MM.1S (cell line): ENCODE measurements at regions not wholly inside any gene's neighbourhood (a gene's known extent, or its start where the extent isn't known, plus 50 kb on each side); places are given as distances from the start of the nearest gene placed in this dataset.

Experiments used
- EZH2phosphoT487 ChIP-seq: fragments of 300-600 bp; sonication (generic); IDR thresholded peaks from 2 replicates; pipeline ENCODE4 v1.6.1; 2018; ENCODE audit warnings: antibody characterized with exemption, low read length
- TF ChIP-seq, protein P1 (sequence below): fragments of 300-600 bp; sonication (generic); IDR thresholded peaks from 2 replicates; pipeline ENCODE4 v1.5.1; 2016; ENCODE audit warnings: antibody characterized with exemption, low read length, mixed read lengths

GRCh38 chr10:3876350-3876962 lies 91.4 kb upstream of the KLF6 start:
- TF ChIP-seq, protein P1, sequence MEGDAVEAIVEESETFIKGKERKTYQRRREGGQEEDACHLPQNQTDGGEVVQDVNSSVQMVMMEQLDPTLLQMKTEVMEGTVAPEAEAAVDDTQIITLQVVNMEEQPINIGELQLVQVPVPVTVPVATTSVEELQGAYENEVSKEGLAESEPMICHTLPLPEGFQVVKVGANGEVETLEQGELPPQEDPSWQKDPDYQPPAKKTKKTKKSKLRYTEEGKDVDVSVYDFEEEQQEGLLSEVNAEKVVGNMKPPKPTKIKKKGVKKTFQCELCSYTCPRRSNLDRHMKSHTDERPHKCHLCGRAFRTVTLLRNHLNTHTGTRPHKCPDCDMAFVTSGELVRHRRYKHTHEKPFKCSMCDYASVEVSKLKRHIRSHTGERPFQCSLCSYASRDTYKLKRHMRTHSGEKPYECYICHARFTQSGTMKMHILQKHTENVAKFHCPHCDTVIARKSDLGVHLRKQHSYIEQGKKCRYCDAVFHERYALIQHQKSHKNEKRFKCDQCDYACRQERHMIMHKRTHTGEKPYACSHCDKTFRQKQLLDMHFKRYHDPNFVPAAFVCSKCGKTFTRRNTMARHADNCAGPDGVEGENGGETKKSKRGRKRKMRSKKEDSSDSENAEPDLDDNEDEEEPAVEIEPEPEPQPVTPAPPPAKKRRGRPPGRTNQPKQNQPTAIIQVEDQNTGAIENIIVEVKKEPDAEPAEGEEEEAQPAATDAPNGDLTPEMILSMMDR, result no peak
- no peak for TF ChIP-seq EZH2phosphoT487
